HUES48 (cell line): ENCODE measurements at regions not wholly inside any gene's neighbourhood (a gene's known extent, or its start where the extent isn't known, plus 50 kb on each side); places are given as distances from the start of the nearest gene placed in this dataset.

ENCODE experiments used
- H3K27ac ChIP-seq: one replicate; pipeline ENCODE4 v1.7.0; 2013; ENCODE audit warnings: low read depth, low read length, inconsistent platforms
- H3K27me3 ChIP-seq: 2 replicates; pipeline ENCODE4 v1.6.1; 2013; ENCODE audit warnings: mild to moderate bottlenecking, low read length; ENCODE audit not compliant: control insufficient read depth, insufficient read depth
- H3K36me3 ChIP-seq: 2 replicates; pipeline ENCODE4 v1.6.1; 2013; ENCODE audit warnings: low read length; ENCODE audit not compliant: control insufficient read depth, insufficient read depth
- H3K4me1 ChIP-seq: 2 replicates; pipeline ENCODE4 v1.6.1; 2013; ENCODE audit warnings: mild to moderate bottlenecking, low read length; ENCODE audit not compliant: control insufficient read depth, insufficient read depth
- H3K4me3 ChIP-seq: 2 replicates; pipeline ENCODE4 v1.5.1; 2013; ENCODE audit warnings: mild to moderate bottlenecking, low read depth, low read length
- H3K9ac ChIP-seq: 2 replicates; pipeline ENCODE4 v1.6.1; 2013; ENCODE audit warnings: mild to moderate bottlenecking, low read depth, low read length, moderate library complexity
- H3K9me3 ChIP-seq: 2 replicates; pipeline ENCODE4 v1.6.1; 2013; ENCODE audit warnings: low read length; ENCODE audit not compliant: control insufficient read depth, insufficient read depth

DNA sequence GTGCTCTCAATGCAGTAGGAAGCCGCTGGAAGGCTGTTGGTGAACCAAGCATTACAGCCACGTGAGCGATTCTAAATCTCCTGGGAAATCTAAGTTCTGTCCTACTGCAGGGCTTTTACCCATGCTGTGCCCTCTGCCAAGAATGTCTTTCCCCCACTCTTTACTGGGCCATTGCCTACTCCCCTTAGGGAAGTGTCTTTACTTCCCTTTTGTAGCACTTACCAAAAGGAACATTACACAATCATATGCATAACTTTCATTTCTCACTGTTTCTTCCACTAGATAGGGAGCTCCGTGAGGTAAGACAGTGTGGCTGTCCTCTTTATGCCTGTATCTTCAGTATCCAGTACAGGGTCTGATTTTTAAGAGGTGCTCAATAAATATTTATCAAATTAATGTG, 241.7 kb upstream of the NR4A3 start:
- no peak overlapping the region for H3K9ac ChIP-seq
- no peaks in the 10 kb centered on the region for H3K9me3 ChIP-seq
- no peak overlapping the region for H3K27ac ChIP-seq
- H3K4me3 ChIP-seq, result no peak overlapping the region
- peaks cover 3% of the 10 kb centered on the region; the same call in 1 of the 2 replicates for H3K4me1 ChIP-seq
- no peaks in the 10 kb centered on the region for H3K36me3 ChIP-seq
- no peaks in the 10 kb centered on the region for H3K27me3 ChIP-seq

GRCh38 chr9:99582814-99583213, 238.9 kb upstream of the NR4A3 start:
- Histone ChIP-seq H3K27ac (no peak overlapping the region), H3K9ac (no peak overlapping the region), H3K36me3 (no peaks in the 10 kb centered on the region), H3K4me1 (no peaks in the 10 kb centered on the region), H3K4me3 (no peak overlapping the region), H3K27me3 (no peaks in the 10 kb centered on the region), H3K9me3 (no peaks in the 10 kb centered on the region)

DNA sequence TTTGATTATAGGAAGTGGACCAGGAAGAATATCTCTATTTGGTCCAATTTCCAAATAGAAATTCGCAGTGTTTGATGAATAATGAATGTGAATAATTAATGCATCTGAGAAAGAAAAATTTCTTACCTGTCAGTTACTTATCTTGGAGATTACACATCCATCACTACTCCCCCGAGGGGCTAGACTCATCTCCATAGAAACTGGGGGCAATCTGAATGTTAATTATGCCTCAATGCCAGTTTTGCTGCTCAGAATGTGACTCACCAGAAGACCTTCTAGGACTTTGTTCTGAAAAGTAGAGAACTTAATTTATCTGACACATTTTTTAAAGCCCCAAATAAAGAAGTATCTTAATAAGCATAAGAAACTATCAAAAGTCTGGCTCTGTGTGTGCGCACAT, 233.4 kb upstream of the NR4A3 start:
- no peaks in the 10 kb centered on the region for H3K9me3 ChIP-seq
- H3K4me1 ChIP-seq, result no peaks in the 10 kb centered on the region
- no peaks in the 10 kb centered on the region for H3K36me3 ChIP-seq
- H3K27me3 ChIP-seq, result no peaks in the 10 kb centered on the region
- H3K4me3 ChIP-seq, result no peak overlapping the region
- no peak overlapping the region for H3K27ac ChIP-seq
- no peak overlapping the region for H3K9ac ChIP-seq

- no peak overlapping the region for H3K4me3 ChIP-seq
- no peaks in the 10 kb centered on the region for H3K36me3 ChIP-seq
- H3K9me3 ChIP-seq, result no peaks in the 10 kb centered on the region
- no peak overlapping the region for H3K9ac ChIP-seq
- H3K27ac ChIP-seq, result no peak overlapping the region
- H3K27me3 ChIP-seq, result no peaks in the 10 kb centered on the region
- H3K4me1 ChIP-seq, result no peaks in the 10 kb centered on the region
These were observed 232.9 kb upstream of the NR4A3 start for GRCh38 chr9:99588747-99589146.

DNA sequence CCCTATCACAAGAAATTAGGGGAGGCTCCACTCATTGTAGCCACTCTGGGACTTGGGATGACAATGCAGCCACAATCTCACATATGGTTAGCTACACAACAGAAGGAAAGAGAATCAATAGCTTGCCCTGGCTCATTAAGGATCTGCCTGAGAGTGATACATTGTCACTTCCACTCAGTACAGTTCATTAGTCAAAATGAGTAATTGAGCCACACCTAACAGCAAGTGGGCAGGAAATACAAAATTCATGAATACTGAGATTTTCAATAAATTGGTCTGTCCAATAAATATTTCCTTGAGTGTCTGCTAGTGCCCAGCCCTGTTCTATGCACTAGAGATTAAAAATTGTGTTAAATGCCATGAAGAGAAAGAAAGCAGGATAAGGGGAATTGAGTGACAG, 231.3 kb upstream of the NR4A3 start:
- Histone ChIP-seq H3K9me3 (no peaks in the 10 kb centered on the region), H3K9ac (no peak overlapping the region), H3K4me1 (no peaks in the 10 kb centered on the region), H3K4me3 (no peak overlapping the region), H3K27me3 (no peaks in the 10 kb centered on the region), H3K36me3 (no peaks in the 10 kb centered on the region), H3K27ac (no peak overlapping the region)

- Histone ChIP-seq H3K9ac (no peak overlapping the region), H3K36me3 (no peaks in the 10 kb centered on the region), H3K27ac (no peak overlapping the region), H3K4me1 (no peaks in the 10 kb centered on the region), H3K9me3 (no peaks in the 10 kb centered on the region), H3K4me3 (no peak overlapping the region), H3K27me3 (no peaks in the 10 kb centered on the region)
These were observed 230.8 kb upstream of the NR4A3 start for GRCh38 chr9:99590840-99591239.

- Histone ChIP-seq H3K4me1 (no peaks in the 10 kb centered on the region), H3K27ac (no peak overlapping the region), H3K36me3 (no peaks in the 10 kb centered on the region), H3K27me3 (no peaks in the 10 kb centered on the region), H3K4me3 (no peak overlapping the region), H3K9ac (no peak overlapping the region), H3K9me3 (no peaks in the 10 kb centered on the region)
These were observed 229.9 kb upstream of the NR4A3 start for GRCh38 chr9:99591770-99592169.

- H3K4me1 ChIP-seq, result no peaks in the 10 kb centered on the region
- no peaks in the 10 kb centered on the region for H3K9me3 ChIP-seq
- no peak overlapping the region for H3K9ac ChIP-seq
- H3K4me3 ChIP-seq, result no peak overlapping the region
- H3K27me3 ChIP-seq, result no peaks in the 10 kb centered on the region
- no peak overlapping the region for H3K27ac ChIP-seq
- H3K36me3 ChIP-seq, result no peaks in the 10 kb centered on the region
These were observed 228.7 kb upstream of the NR4A3 start for GRCh38 chr9:99592834-99593574.

GRCh38 chr9:99593610-99594009, 228.1 kb upstream of the NR4A3 start:
- no peak overlapping the region for H3K9ac ChIP-seq
- H3K4me3 ChIP-seq, result no peak overlapping the region
- no peaks in the 10 kb centered on the region for H3K36me3 ChIP-seq
- no peaks in the 10 kb centered on the region for H3K27me3 ChIP-seq
- no peak overlapping the region for H3K27ac ChIP-seq
- no peaks in the 10 kb centered on the region for H3K9me3 ChIP-seq
- no peaks in the 10 kb centered on the region for H3K4me1 ChIP-seq

- no peak overlapping the region for H3K9ac ChIP-seq
- no peaks in the 10 kb centered on the region for H3K36me3 ChIP-seq
- H3K4me1 ChIP-seq, result no peaks in the 10 kb centered on the region
- H3K27me3 ChIP-seq, result no peaks in the 10 kb centered on the region
- no peak overlapping the region for H3K4me3 ChIP-seq
- H3K27ac ChIP-seq, result no peak overlapping the region
- no peaks in the 10 kb centered on the region for H3K9me3 ChIP-seq
These were observed 227.5 kb upstream of the NR4A3 start for GRCh38 chr9:99594056-99594780.

DNA sequence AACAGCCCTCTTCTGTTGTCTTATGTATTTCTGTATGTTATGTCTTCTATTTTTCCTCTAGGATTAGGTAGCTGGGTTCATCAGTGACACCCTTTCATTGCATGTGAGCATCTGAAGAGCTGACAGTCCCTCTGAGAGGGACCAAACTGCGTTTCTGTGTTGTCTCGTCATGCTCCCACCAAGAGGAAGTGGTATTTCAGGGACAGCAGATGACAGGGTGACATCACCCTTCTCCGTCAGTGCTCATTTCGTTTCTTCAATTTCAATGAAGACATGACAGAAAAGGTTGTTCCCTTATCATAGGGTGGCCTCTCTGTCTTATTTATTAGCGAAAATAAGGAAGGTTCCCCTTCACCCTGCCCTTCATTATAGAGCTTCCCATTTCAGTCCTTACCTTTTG, 225.9 kb upstream of the NR4A3 start:
- Histone ChIP-seq H3K27ac (no peak overlapping the region), H3K27me3 (no peaks in the 10 kb centered on the region), H3K4me1 (no peaks in the 10 kb centered on the region), H3K9me3 (no peaks in the 10 kb centered on the region), H3K9ac (no peak overlapping the region), H3K4me3 (no peak overlapping the region), H3K36me3 (no peaks in the 10 kb centered on the region)
